Psoas muscle (tissue), 7 donors: ENCODE measurements at regions not wholly inside any gene's neighbourhood (a gene's known extent, or its start where the extent isn't known, plus 50 kb on each side); places are given as distances from the start of the nearest gene placed in this dataset.

Experiments used
- ATAC-seq, 4 donors: fragments of 200-7000 bp; cut with Tn5 transposase; one replicate each; pipeline ENCODE4 v1.9.1; 2020; ENCODE audit warnings: moderate library complexity in 3 of 4, mild to moderate bottlenecking in 2 of 4
- DNase-seq, 2 donors: peaks; one replicate each; pipeline ENCODE4 v3.0.0-alpha.2; 2020
- H3K27ac ChIP-seq: fragments of 200-600 bp; one replicate; pipeline ENCODE4 v1.8.0; 2022
- H3K27me3 ChIP-seq, 3 donors: fragments of 200-600 bp in 1 of 3; one replicate each; pipeline versions ENCODE4 v1.6.1 to v1.8.0; 2013 to 2022; ENCODE audit warnings: low read length in 2 of 3, mild to moderate bottlenecking in 2 of 3, moderate library complexity in 1 of 3; ENCODE audit not compliant: insufficient read depth in 3 of 3
- H3K36me3 ChIP-seq, 2 donors: fragments of 200-600 bp in 1 of 2; one replicate each; pipeline versions ENCODE4 v1.6.1 to v1.8.0; 2013 to 2022; ENCODE audit warnings: low read depth in 1 of 2, mild to moderate bottlenecking in 1 of 2, moderate library complexity in 1 of 2; ENCODE audit not compliant: insufficient read depth in 1 of 2
- H3K4me1 ChIP-seq: fragments of 200-600 bp; one replicate; pipeline ENCODE4 v1.8.0; 2022
- H3K4me3 ChIP-seq: fragments of 200-600 bp; one replicate; pipeline ENCODE4 v1.8.0; 2022; ENCODE audit warnings: mild to moderate bottlenecking
- H3K9me3 ChIP-seq: fragments of 200-600 bp; one replicate; pipeline ENCODE4 v1.8.0; 2022
- WGBS, 3 donors: extraction: QIAGEN DNeasy Blood & Tissue Kit; methylation state at CpG; one replicate each; pipeline versions ENCODE4 v1.1.6 to v1.1.7; 2013; 5-methylcytosine and 5-hydroxymethylcytosine counted together
- intact Hi-C, 2 donors: fragments of 100-400 bp; cut with DNase I; formaldehyde crosslinking; loops; one replicate each; pipeline versions ENCODE4 v1.11.0 to v1.14.2; 2022
- TF ChIP-seq, protein P1 (sequence below): fragments of 200-600 bp; IDR thresholded peaks from one replicate; pipeline ENCODE4 v1.8.0; 2022; ENCODE audit warnings: antibody characterized with exemption
- donor health status: healthy with polysubstance abuse.
- donor health status: DM: no; HTN: no; CAD: no; lungs with moderate emphysema.
- donor health status: Bipolar disorder and iron deficiency.
- donor health status: healthy.
- donor health status: DM: yes; HTN: yes; CAD: no.
- donor health status: DM: no; HTN: no; CAD: no.
- donor health status: DM: yes; HTN: yes; CAD: no.

DNA sequence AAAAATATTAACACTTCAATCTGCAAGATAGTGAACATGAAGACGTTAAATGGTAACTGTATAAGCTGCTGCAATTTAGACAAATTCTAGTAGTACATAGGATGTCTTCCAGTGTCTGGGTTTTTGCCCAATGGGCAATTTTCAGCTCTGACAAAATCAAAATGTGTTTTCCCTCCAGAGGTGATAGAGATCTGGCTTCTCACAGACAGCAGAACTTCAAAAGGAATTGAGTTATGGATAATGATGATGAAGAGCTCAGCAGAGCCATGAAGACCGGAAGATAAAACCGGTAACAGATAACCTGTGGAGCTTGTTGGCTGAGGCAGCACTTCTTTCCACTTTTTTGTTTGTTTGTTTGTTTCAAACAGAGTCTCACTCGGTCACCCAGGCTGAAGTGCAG is 89.4 kb upstream of the NTRK3 start:
- intact Hi-C loops, result no loop called here
- H3K27ac ChIP-seq, result no peak overlapping the region
- H3K4me1 ChIP-seq, result no peaks in the 10 kb centered on the region
- no peaks in the 10 kb centered on the region for H3K36me3 ChIP-seq
- ATAC-seq (no peak), DNase-seq (no peak)
- peaks cover 0 to 9% (median 0%) of the 10 kb centered on the region in 3 donors for H3K27me3 ChIP-seq
- 74 to 78% (median 75%) methylated on average over 4 of the region's 4 CpGs for WGBS, 3 donors
- no peaks in the 10 kb centered on the region for H3K9me3 ChIP-seq
- TF ChIP-seq, protein P1, sequence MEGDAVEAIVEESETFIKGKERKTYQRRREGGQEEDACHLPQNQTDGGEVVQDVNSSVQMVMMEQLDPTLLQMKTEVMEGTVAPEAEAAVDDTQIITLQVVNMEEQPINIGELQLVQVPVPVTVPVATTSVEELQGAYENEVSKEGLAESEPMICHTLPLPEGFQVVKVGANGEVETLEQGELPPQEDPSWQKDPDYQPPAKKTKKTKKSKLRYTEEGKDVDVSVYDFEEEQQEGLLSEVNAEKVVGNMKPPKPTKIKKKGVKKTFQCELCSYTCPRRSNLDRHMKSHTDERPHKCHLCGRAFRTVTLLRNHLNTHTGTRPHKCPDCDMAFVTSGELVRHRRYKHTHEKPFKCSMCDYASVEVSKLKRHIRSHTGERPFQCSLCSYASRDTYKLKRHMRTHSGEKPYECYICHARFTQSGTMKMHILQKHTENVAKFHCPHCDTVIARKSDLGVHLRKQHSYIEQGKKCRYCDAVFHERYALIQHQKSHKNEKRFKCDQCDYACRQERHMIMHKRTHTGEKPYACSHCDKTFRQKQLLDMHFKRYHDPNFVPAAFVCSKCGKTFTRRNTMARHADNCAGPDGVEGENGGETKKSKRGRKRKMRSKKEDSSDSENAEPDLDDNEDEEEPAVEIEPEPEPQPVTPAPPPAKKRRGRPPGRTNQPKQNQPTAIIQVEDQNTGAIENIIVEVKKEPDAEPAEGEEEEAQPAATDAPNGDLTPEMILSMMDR, result no peak
- H3K4me3 ChIP-seq, result no peak overlapping the region

DNA sequence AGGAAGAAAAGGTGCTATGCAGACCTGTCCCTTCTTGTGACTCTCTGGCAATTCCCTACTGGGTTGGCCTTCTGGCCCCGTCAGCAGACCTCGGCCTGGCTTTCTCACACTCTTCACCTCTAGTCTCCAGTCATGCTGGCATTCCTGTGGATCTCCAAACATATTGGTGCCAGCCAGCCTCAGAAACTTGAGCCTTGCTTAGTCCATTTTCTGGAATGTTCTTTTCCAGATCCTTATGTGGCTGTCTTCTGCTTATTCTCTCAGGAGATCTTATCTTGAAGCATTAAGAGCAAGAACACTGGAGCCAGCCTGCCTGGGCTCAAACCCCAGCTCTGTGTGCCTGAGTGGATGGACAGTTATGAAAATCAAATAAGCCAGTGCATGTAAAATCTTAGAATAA is 88.2 kb upstream of the NTRK3 start:
- DNase-seq, result no peak
- intact Hi-C loops, result no loop called here
- no peak for ATAC-seq
- H3K4me1 ChIP-seq, result no peaks in the 10 kb centered on the region
- peaks cover 0 to 9% (median 0%) of the 10 kb centered on the region in 3 donors for H3K27me3 ChIP-seq
- H3K27ac ChIP-seq, result no peak overlapping the region
- no peaks in the 10 kb centered on the region for H3K36me3 ChIP-seq
- no peak overlapping the region for H3K4me3 ChIP-seq
- TF ChIP-seq, protein P1, result no peak
- WGBS, 3 donors, result 75 to 84% (median 81%) methylated on average over 2 of the region's 2 CpGs
- H3K9me3 ChIP-seq, result no peaks in the 10 kb centered on the region

DNA sequence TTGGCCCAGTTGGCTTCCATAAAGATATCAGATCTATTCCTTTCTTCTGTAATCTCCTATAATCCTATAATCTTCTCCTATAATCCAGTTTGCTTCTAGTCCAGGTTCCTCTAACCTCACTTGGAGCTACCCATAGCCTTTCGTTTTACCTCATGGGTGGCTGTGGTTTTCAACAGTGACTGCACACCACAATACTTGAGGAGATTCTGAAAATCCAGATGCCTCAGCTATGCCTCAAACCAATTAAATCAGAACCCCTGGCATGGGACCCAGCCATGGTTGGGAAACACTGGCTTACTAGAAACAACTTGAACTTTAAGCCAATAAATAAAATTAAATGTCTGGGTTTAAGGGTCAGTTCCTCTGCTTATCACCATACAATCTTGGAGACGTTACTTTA is 86.1 kb upstream of the NTRK3 start:
- no peaks in the 10 kb centered on the region for H3K9me3 ChIP-seq
- H3K4me1 ChIP-seq, result no peaks in the 10 kb centered on the region
- intact Hi-C loops, result no loop called here
- ATAC-seq, result no peak
- TF ChIP-seq, protein P1, result no peak
- WGBS, 3 donors, result 64 to 73% (median 67%) methylated on average over 2 of the region's 2 CpGs
- H3K4me3 ChIP-seq, result no peak overlapping the region
- H3K36me3 ChIP-seq, result no peaks in the 10 kb centered on the region
- DNase-seq, result no peak
- H3K27ac ChIP-seq, result no peak overlapping the region
- H3K27me3 ChIP-seq, result peaks cover 0 to 9% (median 0%) of the 10 kb centered on the region in 3 donors

DNA sequence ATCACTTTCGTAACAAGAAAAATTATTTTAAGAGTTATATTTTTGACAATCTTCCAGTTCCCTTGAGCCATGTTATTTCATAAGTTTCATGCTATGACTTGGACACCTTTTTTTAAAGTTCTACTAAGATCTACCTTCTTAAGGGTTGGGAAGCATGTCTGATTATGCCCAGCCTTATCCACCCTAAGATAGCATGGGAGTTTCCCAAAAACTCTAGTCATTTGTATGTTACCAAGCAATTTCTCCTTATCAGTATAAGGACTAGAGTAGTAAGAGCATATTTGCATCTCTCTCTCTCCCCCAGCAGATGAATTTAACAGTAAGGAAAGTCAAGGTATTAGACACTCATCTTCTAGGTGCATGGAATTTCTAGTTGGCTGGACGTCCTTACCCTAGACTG is 85.1 kb upstream of the NTRK3 start:
- Histone ChIP-seq H3K27me3 (peaks cover 0 to 9% (median 0%) of the 10 kb centered on the region in 3 donors), H3K36me3 (no peaks in the 10 kb centered on the region), H3K27ac (no peak overlapping the region), H3K4me1 (no peaks in the 10 kb centered on the region), H3K9me3 (no peaks in the 10 kb centered on the region), H3K4me3 (no peak overlapping the region)
- ATAC-seq, result no peak
- intact Hi-C loops, result no loop called here
- 64 to 70% (median 66%) methylated on average over 2 of the region's 2 CpGs for WGBS, 3 donors
- no peak for DNase-seq
- TF ChIP-seq, protein P1, result no peak

DNA sequence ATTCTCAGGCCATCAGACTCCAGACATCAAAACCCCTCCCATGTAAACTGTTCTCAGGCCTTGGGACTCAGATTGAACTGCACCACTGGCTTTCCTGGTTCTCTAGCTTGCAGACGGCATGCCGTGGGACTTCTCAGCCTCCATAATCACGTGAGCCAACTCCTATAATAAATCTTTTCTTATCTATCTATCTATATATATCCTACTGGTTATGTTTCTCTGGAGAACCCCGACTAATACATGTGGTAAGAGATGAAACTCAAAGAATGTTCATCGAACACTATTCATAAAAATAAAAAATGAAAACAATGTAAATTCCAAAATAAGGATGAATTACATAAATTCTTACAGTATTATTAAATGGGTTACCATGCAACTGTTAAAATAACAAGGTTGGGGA is 84.5 kb upstream of the NTRK3 start:
- TF ChIP-seq, protein P1, result no peak
- DNase-seq (no peak), ATAC-seq (no peak)
- intact Hi-C loops, result no loop called here
- no peak overlapping the region for H3K4me3 ChIP-seq
- no peaks in the 10 kb centered on the region for H3K9me3 ChIP-seq
- WGBS, 3 donors, result 63 to 73% (median 70%) methylated on average over 5 of the region's 5 CpGs
- H3K27ac ChIP-seq, result no peak overlapping the region
- peaks cover 0 to 9% (median 0%) of the 10 kb centered on the region in 3 donors for H3K27me3 ChIP-seq
- H3K36me3 ChIP-seq, result no peaks in the 10 kb centered on the region
- H3K4me1 ChIP-seq, result no peaks in the 10 kb centered on the region
